SK-N-SH treated with all-trans-retinoic acid at 6 μM for 48 hours (cell line): ENCODE measurements at regions not wholly inside any gene's neighbourhood (a gene's known extent, or its start where the extent isn't known, plus 50 kb on each side); places are given as distances from the start of the nearest gene placed in this dataset.

Experiments
- ATAC-seq: fragments of 200-7000 bp; cut with Tn5 transposase; 3 replicates; pipeline ENCODE4 v1.9.1; 2020; ENCODE audit warnings: mild to moderate bottlenecking, moderate library complexity
- ARNTL ChIP-seq: fragments of 450-650 bp; formaldehyde crosslinking; IDR thresholded peaks from 2 replicates; pipeline ENCODE4 v1.5.0; 2020; ENCODE audit warnings: low read depth, mild to moderate bottlenecking, moderate library complexity, borderline replicate concordance
- BACH2 ChIP-seq: fragments of 250-450 bp; sonication (Bioruptor Pico); IDR thresholded peaks from 2 replicates; pipeline ENCODE4 v1.9.0; 2021; ENCODE audit warnings: mild to moderate bottlenecking, borderline replicate concordance
- CSDC2 ChIP-seq: fragments of 250-450 bp; sonication (Bioruptor Pico); IDR thresholded peaks from 2 replicates; pipeline ENCODE4 v1.5.0; 2020; ENCODE audit warnings: mild to moderate bottlenecking, moderate library complexity
- GLIS3 ChIP-seq: fragments of 250-450 bp; sonication (Bioruptor Pico); IDR thresholded peaks from 2 replicates; pipeline ENCODE4 v1.5.0; 2020; ENCODE audit warnings: mild to moderate bottlenecking, moderate library complexity
- ISL1 ChIP-seq: fragments of 250-450 bp; sonication (Bioruptor Pico); IDR thresholded peaks from 2 replicates; pipeline ENCODE4 v2.1.2; 2022; ENCODE audit warnings: mild to moderate bottlenecking, moderate library complexity
- OSR1 ChIP-seq: fragments of 250-450 bp; sonication (Bioruptor Pico); IDR thresholded peaks from 2 replicates; pipeline ENCODE4 v1.8.0; 2022; ENCODE audit warnings: moderate library complexity, mild to moderate bottlenecking, inconsistent platforms
- POU6F1 ChIP-seq: fragments of 250-450 bp; sonication (Bioruptor Pico); IDR thresholded peaks from 2 replicates; pipeline ENCODE4 v1.8.0; 2021; ENCODE audit warnings: low read depth, mild to moderate bottlenecking, moderate library complexity, borderline replicate concordance
- PPARA ChIP-seq: fragments of 250-450 bp; sonication (Bioruptor Pico); IDR thresholded peaks from 2 replicates; pipeline ENCODE4 v1.5.0; 2020; ENCODE audit warnings: mild to moderate bottlenecking, borderline replicate concordance
- RARB ChIP-seq: fragments of 250-450 bp; sonication (Bioruptor Pico); IDR thresholded peaks from 2 replicates; pipeline ENCODE4 v1.8.0; 2021; ENCODE audit warnings: mild to moderate bottlenecking, moderate library complexity
- SNAI2 ChIP-seq: fragments of 250-450 bp; sonication (Bioruptor Pico); IDR thresholded peaks from 2 replicates; pipeline ENCODE4 v1.5.0; 2020; ENCODE audit warnings: mild to moderate bottlenecking, moderate library complexity
- TCF4 ChIP-seq: fragments of 250-450 bp; sonication (Bioruptor Pico); IDR thresholded peaks from 2 replicates; pipeline ENCODE4 v1.8.0; 2021; ENCODE audit warnings: mild to moderate bottlenecking, moderate library complexity, borderline replicate concordance
- TOX ChIP-seq: fragments of 250-450 bp; sonication (Bioruptor Pico); IDR thresholded peaks from 2 replicates; pipeline ENCODE4 v1.8.0; 2021; ENCODE audit warnings: mild to moderate bottlenecking, moderate library complexity, borderline replicate concordance
- TSHZ2 ChIP-seq: fragments of 250-450 bp; sonication (Bioruptor Pico); IDR thresholded peaks from 2 replicates; pipeline ENCODE4 v1.5.0; 2020; ENCODE audit warnings: mild to moderate bottlenecking, moderate library complexity
- ZFP3 ChIP-seq: fragments of 250-450 bp; sonication (Bioruptor Pico); IDR thresholded peaks from 2 replicates; pipeline ENCODE4 v1.5.0; 2020; ENCODE audit warnings: mild to moderate bottlenecking, moderate library complexity
- ZFP30 ChIP-seq: fragments of 450-650 bp; formaldehyde crosslinking; IDR thresholded peaks from 2 replicates; pipeline ENCODE4 v1.5.0; 2022; ENCODE audit warnings: mild to moderate bottlenecking, moderate library complexity
- ZNF565 ChIP-seq: fragments of 450-650 bp; formaldehyde crosslinking; conservative IDR thresholded peaks from 2 replicates; pipeline ENCODE4 v1.5.0; 2020; ENCODE audit warnings: low read depth, mild to moderate bottlenecking, moderate library complexity
- ZNF70 ChIP-seq: fragments of 450-650 bp; formaldehyde crosslinking; IDR thresholded peaks from 2 replicates; pipeline ENCODE4 v1.5.0; 2020; ENCODE audit warnings: mild to moderate bottlenecking, moderate library complexity
- ZNF8 ChIP-seq: fragments of 450-650 bp; formaldehyde crosslinking; IDR thresholded peaks from 2 replicates; pipeline ENCODE4 v1.5.0; 2020; ENCODE audit warnings: mild to moderate bottlenecking, moderate library complexity
- TF ChIP-seq, protein P1 (sequence below): fragments of 250-450 bp; sonication (Bioruptor Pico); IDR thresholded peaks from 2 replicates; pipeline ENCODE4 v1.5.1; 2020; ENCODE audit warnings: low read depth, mild to moderate bottlenecking, moderate library complexity
- TF ChIP-seq, protein P2 (sequence below): fragments of 250-450 bp; sonication (Bioruptor Pico); IDR thresholded peaks from 2 replicates; pipeline ENCODE4 v1.5.1; 2021; ENCODE audit warnings: mild to moderate bottlenecking, moderate library complexity

GRCh38 chr15:70583006-70583405 is 180.4 kb downstream of the UACA start:
- ATAC-seq: no peak; the same call in 2 of the 3 replicates
- TF ChIP-seq TSHZ2 (CRISPR knock-in tag) (no peak), RARB (CRISPR knock-in tag) (no peak), TCF4 (CRISPR knock-in tag) (no peak), TOX (CRISPR knock-in tag) (no peak), POU6F1 (CRISPR knock-in tag) (no peak), SNAI2 (CRISPR knock-in tag) (no peak), ARNTL (CRISPR knock-in tag) (no peak), GLIS3 (CRISPR knock-in tag) (no peak)
- TF ChIP-seq, protein P1, sequence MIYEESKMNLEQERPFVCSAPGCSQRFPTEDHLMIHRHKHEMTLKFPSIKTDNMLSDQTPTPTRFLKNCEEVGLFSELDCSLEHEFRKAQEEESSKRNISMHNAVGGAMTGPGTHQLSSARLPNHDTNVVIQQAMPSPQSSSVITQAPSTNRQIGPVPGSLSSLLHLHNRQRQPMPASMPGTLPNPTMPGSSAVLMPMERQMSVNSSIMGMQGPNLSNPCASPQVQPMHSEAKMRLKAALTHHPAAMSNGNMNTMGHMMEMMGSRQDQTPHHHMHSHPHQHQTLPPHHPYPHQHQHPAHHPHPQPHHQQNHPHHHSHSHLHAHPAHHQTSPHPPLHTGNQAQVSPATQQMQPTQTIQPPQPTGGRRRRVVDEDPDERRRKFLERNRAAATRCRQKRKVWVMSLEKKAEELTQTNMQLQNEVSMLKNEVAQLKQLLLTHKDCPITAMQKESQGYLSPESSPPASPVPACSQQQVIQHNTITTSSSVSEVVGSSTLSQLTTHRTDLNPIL (CRISPR knock-in tag): no peak

DNA sequence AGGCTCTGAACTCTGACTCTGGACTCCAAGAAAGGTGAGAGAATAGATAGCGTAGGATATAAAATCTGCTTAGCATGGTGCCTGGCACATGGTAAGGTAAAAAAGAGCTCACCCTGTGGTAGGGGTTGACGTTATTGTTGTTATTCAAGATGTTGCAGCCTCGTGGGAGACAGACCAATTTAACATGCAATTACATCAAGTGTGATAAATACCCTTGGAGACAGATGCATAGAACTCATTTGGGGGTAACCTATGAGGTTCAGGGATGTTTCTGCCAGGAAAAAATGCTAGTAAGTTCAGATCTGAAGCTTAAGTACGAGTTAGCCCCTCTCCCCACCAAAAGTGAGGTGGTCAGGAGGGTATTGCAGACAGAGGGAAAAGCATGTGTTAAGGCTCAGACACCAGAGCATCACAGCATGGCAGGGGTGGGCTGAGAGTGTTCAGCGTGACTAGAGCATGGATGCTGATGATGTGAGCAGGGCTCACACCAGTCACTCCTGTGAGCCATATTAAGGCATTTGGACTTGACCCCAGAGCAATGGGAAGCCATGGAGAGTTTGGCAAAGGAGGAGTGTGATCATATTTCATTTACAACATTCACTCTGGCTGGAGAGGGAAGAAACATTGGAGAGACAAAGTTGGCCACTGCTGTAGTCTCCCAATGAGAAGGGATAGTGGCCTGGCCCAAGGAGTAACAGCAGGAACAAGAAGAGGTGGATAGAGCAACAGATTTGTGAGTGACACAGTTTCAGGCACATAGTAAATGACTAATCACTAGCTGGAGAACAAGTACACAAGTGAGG is 181.0 kb downstream of the UACA start:
- peak; percentile 53 for ATAC-seq
- no peak for TF ChIP-seq ZNF8 (CRISPR knock-in tag)
- no peak for TF ChIP-seq POU6F1 (CRISPR knock-in tag)
- TF ChIP-seq ZFP3 (CRISPR knock-in tag): no peak
- TF ChIP-seq TCF4 (CRISPR knock-in tag): no peak
- TF ChIP-seq, protein P1 (CRISPR knock-in tag): no peak
- no peak for TF ChIP-seq TSHZ2 (CRISPR knock-in tag)
- TF ChIP-seq CSDC2 (CRISPR knock-in tag): no peak
- TF ChIP-seq TOX (CRISPR knock-in tag): no peak
- TF ChIP-seq SNAI2 (CRISPR knock-in tag): no peak
- TF ChIP-seq ZNF70 (CRISPR knock-in tag): no peak
- no peak for TF ChIP-seq BACH2 (CRISPR knock-in tag)
- TF ChIP-seq, protein P2, sequence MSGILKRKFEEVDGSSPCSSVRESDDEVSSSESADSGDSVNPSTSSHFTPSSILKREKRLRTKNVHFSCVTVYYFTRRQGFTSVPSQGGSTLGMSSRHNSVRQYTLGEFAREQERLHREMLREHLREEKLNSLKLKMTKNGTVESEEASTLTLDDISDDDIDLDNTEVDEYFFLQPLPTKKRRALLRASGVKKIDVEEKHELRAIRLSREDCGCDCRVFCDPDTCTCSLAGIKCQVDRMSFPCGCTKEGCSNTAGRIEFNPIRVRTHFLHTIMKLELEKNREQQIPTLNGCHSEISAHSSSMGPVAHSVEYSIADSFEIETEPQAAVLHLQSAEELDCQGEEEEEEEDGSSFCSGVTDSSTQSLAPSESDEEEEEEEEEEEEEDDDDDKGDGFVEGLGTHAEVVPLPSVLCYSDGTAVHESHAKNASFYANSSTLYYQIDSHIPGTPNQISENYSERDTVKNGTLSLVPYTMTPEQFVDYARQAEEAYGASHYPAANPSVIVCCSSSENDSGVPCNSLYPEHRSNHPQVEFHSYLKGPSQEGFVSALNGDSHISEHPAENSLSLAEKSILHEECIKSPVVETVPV (CRISPR knock-in tag): no peak
- no peak for TF ChIP-seq ZFP30 (CRISPR knock-in tag)
- TF ChIP-seq OSR1: no peak
- no peak for TF ChIP-seq ARNTL (CRISPR knock-in tag)
- TF ChIP-seq ZNF565 (CRISPR knock-in tag): no peak
- no peak for TF ChIP-seq ISL1 (CRISPR knock-in tag)
- TF ChIP-seq GLIS3 (CRISPR knock-in tag): no peak
- no peak for TF ChIP-seq RARB (CRISPR knock-in tag)
- no peak for TF ChIP-seq PPARA (CRISPR knock-in tag)
- TF ChIP-seq, all 23 proteins: peak for 0
